GM19468 (cell line): ENCODE measurements at regions not wholly inside any gene's neighbourhood (a gene's known extent, or its start where the extent isn't known, plus 50 kb on each side); places are given as distances from the start of the nearest gene placed in this dataset.
"Not testable (repeated sequence)": the region's sequence is repeated elsewhere in the genome, so short reads cannot be mapped to it uniquely, and the experiment has no call there.

Experiments used
- ATAC-seq: cut with Tn5 transposase; IDR thresholded peaks from one replicate; pipeline ENCODE4 v1.9.1; 2021; ENCODE audit warnings: mild to moderate bottlenecking, moderate library complexity, moderate number of reproducible peaks; ENCODE audit not compliant: unreplicated experiment; ENCODE audit errors: extremely low read depth

DNA sequence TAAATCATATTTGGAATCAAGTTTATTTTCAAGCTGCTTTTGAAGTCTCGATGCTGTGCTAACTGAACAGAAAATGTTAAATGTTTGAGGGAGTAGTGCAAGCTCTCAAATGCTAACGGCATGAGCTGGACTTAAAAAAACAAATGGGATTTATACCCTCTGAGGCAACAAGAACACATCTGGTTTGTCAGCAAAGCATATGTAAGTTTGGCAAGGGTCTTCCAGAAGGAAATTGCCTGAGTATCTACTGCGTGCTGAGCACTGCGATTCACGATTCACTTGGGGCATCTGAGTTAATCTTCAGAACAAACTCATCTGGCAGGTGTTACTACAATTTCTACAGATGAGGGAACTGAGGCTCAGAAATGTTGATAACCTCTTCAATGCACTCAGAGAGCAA, 98.4 kb upstream of the C9orf72 start:
- no peak for ATAC-seq

DNA sequence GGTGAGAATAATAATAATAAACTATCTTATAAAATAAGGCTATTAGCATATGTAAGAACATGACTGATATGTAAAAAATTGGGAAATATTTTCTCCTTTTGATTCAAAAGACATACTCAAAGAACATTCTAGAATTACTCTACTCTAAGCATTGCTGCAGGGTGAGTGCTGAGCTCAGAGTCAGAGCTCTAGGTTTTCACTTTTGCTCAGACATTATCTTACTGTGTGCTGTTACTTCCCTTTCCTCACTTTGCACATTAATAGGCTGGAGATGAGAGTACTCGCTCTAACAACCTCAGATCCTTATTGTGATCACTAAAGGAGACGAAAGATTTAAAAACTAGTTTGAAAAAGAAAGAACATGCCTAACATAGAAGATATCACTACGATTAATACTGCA, 99.4 kb upstream of the C9orf72 start:
- no peak for ATAC-seq

DNA sequence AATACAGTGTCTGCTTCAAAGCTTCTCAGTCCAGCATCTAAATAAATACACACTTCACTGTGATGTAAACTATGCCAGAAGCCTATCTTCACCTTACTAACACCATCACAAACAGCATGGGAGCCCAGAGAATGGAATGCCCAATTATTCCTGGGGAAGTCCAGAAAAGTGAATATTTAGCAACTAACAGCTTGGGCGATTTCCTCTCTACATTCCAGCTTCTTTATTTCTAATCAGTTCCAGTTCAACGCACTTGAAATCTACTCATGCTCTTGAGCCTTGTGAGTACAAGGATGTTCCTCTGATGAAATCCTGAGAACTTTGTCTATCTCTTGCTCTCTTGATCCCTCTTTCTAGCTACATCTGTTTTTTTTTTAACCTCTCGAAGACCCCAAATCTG, 100.4 kb upstream of the C9orf72 start:
- ATAC-seq, result no peak

DNA sequence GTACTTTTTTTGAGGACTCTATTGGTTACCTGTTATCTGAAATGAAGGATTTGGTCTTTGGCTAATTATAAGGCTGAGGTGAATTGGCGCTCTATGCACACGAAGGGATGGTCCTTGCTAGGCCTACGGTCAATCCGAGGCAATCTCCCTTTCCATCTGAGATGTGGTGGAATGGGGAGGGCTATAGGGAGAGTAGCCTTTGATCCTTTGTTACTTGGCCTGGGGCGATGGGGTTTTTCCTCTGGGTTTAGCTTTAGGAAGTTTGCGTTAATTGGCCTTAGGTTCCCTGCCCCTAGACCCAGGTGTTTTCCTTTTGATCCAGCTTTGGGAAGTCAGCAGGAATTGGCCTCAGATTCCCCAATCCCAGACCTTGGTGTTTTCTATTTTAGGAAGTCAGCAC, 102.1 kb upstream of the C9orf72 start:
- no peak for ATAC-seq

DNA sequence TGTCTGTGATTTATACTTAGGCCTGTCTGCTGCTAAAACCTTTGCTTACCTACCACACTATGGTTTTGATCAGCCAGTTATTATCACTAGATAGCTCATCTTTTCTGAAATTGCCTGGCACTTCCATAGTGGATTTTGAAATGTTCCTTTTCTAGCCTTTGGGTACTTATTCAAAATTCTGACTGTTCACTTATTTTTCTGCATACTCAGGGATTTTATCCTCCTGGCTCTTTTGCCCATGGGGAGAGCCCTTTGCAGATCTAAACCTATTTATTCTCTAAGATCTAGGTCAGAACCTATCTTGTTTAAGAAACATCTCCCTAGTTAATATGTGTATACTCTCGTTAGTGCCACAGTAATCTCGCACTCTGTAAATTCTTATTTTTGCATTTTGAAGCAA, 103.5 kb upstream of the C9orf72 start:
- no peak for ATAC-seq

DNA sequence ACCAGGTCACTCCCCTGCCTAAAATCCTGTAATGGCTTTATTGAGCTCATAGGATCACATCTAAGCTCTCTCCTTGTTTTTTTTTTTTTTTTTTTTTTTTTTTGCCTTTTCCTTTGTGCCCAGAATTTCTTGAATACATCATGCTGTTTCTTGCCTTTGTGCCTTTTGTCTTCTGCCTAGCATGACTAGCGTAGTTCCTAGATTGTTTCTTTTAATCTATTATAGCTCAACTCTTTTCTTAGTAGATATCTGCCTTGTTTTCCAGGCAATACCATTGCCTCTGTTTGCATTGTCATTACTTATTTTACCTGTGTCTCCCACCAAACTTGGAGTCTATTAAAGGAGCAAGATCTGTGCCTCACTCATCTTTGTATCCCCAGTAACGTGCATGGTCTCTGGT, 106.1 kb upstream of the C9orf72 start:
- ATAC-seq, result no peak

DNA sequence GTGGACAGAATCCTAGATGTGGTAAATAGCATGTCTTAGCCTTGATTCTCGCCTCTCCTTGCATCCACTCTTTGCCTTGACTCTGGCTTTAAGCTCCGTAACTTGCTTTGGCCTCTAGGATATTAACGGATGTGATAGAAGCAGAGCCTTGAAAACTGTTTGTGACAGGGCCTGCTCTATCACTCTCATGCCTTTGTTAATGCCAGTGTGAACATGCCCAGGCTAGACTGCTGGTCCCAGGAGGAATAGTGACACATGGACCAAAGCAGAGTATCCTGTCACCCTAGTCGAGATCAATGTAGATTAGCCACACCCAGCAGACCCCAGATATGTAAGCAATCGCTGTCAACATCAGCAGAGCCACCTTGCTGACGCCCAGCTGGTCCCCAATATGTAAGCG, 109.9 kb upstream of the C9orf72 start:
- ATAC-seq, result no peak

DNA sequence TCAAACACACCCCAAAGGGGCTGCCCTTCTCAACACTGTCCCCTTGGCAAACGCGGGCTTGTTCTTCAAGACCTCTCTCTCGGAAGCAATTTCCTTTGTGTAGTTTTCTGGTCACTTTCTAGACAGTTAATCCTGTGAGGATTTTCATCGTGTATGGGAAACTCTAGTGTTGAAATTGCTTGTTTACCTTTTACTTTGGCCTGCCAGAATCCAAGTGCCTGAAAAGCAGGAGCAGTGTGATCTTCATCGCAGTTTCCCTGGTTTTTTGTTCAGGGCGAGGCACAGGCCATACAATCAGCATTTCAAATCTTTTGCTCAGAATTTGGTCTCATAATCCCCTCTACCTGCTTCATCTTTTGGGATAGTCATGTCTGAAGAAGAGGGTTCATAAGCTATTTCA, 115.7 kb upstream of the C9orf72 start:
- no peak for ATAC-seq

DNA sequence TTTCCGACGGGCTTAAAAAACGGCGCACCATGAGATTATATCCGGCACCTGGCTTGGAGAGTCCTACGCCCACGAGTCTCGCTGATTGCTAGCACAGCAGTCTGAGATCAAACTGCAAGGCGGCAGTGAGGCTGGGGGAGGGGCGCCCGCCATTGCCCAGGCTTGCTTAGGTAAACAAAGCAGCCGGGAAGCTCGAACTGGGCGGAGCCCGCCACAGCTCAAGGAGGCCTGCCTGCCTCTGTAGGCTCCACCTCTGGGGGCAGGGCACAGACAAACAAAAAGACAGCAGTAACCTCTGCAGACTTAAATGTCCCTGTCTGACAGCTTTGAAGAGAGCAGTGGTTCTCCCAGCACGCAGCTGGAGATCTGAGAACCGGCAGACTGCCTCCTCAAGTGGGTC, 117.5 kb upstream of the C9orf72 start:
- not testable (repeated sequence) for ATAC-seq

DNA sequence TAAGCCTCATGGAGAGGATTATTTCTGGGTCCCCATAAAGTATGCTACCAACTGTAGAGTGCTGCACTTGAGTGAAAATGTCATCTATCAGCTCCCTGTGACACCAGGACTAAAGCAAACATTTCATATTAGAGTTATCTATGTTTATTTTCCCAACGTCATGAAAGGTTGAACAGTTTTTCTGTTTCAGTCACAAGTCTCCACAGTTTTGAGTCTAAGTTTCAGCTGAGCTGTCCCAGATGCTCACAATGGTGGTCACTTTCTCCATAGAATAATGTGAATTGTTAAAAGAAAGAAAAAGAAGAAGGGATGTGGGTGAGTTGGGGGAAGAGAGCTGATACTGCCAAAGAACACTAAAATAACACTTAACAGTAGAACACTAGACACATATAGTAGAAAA, 126.3 kb upstream of the C9orf72 start:
- ATAC-seq, result no peak

DNA sequence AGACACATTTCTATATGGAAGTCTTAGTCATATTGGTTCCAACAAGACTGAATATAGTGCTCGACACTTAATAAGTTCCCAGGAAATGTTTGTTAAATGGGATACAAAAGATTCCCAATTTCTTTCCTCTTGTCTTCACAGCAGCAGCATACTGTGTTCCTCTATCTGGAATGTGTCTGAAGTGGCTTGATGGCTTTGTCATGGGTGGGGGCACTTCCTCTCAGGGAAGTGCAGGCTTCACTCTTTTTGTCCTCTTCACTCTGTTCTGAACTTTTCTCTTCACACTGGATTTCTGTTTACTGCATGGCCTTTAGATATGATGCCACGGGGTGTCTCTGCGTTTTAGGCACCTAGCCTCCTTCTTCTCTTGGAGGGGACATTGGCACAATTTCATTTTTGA, 127.7 kb upstream of the C9orf72 start:
- ATAC-seq, result no peak

DNA sequence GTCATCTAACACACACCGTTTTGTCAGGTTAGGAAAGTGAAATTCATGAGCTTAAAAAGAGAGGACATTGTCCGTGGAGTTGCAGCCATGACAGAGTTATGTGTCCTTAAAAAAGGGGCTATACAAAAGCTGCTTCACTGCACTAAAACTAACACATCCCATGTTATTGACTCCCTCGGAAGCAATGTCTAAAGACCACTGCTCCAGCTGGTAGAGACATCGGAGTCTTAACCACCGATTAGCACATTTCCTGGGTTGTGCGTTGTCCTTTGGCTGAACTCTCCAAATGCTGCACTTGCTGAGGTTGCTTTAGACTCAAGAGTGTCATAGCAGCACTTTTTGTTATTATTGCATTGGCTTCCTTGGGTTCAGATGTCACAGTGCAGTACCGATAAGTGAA, 128.3 kb upstream of the C9orf72 start:
- ATAC-seq, result no peak

DNA sequence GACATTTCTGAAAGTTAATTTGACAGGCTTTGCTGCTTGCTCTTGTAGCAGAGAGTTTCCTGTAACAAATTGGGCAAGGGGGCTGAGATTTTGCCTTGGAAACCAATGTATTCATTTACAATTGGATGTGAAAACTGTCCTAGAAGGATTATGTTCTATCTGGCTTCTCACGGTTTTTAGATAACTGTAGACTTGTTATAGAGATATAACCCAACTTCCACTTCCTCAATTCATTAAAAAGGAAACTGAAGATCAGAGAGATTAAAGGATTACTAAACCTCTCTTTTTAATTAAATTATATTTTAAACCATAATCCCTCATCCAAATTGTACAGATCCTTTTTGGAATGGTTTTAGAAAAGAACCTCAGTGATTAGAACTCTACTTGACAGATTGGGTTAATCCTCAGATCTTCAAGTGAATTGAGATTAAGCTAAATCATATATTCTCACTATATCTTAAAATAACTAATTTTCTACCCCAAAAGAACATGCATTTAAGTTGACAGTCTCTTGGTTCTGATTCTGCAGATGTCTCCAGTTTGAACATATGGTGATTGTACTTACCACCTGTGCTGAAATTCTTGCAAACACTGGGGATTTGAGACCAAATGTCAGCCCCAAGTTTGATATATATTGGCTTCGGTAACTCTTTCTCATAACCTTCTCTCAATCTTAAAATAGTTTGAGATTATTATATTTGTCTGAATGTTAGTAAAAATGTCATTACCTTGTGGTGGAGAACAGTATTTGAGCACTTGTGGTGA, 130.1 kb upstream of the C9orf72 start:
- ATAC-seq, result no peak

DNA sequence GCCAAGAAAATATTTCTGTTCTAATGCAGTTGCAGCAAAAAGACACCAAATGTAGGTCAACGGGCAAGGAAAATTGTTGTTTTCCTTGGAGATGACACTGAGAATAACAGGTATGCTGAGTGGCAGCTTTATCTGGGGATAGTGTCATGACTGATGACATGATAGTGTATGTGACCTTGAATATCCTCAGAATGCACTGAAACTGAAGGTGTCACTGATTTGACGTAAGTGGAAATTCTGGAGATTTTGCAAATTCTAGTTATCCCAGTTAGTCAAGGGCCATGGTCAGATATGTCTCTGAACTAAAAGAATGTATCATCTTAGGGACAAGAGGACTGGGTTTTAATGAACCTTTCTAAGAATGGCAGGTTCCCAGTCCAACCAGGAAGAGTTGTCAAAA, 138.0 kb upstream of the C9orf72 start:
- ATAC-seq, result no peak

DNA sequence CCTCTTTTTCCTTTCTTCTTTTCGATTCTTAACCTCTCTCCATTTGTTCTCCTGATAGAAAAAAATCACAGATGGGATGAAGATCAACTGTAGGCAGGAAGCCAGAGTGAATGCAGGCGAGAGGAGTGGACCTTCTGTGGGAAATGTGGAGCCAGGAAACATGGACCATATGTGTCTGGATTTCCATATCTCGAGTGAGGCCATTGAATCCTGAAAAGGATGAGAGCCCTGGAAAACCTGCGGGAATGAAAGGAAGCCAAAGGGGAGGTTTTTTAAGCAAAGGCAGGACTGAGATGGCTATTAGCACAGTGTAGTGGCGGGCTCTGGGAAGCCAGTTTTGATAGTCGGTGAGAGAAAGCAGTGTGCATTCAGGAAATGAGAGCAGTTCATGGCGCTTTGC, 139.5 kb upstream of the C9orf72 start:
- ATAC-seq, result no peak

DNA sequence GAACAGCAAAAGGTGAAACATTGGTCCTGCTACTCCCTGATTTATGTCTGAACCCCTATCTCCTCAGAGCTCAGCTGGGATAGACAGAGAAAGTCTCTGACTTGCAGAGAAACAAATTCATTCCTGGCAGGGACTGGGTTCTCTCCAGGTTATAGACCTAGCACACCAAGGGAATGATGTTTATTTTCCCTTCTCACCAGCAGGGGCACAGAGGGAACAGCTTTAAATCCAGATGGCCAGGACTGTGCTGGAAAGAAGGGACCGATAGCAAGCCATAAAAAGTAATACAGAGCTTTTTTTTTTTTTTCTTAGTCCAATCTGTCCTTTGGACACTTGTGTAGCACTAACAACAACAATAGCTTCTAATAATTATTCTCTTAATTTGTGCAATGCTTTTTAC, 141.1 kb upstream of the C9orf72 start:
- ATAC-seq, result no peak

DNA sequence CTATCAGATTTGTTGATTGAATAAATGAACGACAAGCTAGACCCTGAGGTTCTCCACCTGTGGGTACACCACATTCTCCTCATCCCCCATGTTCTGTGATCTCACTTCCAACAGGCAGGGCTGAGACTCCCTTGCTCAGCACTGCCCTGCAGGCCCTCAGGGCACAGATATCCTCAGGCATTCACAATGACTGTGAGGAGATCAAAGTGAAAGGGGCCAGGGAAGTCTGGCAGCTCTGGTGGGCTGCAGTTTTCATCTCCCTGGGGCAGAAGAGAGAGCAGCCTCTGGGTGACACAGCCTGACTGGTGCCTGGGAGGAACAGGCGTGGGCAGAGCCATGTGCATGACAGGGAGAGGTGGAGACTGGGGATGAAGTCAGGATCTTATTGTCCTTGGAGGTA, 142.4 kb upstream of the C9orf72 start:
- no peak for ATAC-seq

DNA sequence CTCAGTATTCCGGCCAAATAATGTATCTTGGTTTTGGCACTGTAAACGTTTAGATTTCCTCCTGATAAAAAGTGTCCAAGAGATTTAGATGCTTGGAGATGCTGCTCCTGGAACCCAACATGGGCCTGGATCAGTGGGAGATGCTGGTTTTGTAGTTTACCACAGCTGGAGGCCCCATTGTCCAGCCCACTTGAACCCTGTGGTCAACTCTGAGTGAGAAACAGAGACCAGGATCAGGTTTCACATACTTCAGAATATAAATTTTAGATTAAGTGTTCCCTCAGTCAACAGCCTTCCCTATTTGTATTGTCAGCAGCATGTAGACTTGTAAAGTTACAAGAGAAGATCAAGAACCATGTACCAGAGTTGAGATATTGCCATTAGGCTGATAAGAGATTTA, 144.7 kb upstream of the C9orf72 start:
- ATAC-seq, result no peak

DNA sequence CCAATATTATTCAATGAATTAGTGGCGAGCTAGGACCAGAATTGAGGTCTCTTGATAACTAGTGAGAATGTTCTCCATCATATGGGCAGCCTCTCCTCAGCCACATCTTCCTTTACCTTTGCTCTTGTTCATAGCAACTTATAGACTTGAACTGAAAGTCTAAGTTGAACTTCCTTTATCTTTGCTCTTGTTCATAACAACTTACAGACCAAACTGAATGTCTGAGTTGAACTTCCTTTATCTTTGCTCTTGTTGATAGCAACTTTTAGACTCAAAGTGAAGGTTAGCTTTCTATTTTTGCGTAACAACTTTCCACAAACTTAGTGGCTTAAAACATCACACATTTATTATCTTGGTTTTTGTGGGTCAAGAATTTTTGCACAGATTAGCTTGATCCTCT, 146.4 kb upstream of the C9orf72 start:
- no peak for ATAC-seq

DNA sequence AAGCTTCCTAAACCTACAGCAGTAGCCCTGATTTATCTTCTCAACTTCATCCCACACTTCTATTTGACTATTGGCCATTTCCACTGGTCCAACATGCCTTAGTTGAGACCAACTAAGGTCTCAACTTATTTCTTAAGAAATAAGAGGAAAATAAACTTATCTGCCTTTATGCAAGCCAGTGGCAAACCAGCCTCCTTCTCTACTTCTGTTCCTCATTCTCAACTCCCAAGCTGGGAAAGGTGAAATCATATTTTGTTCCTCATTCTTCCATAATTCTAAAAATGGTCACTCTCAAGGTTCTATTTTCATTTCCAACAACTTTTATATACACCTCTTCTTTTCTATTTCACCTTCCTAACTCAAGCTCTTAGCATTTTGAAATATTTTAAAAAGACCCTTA, 149.6 kb upstream of the C9orf72 start:
- ATAC-seq, result no peak

DNA sequence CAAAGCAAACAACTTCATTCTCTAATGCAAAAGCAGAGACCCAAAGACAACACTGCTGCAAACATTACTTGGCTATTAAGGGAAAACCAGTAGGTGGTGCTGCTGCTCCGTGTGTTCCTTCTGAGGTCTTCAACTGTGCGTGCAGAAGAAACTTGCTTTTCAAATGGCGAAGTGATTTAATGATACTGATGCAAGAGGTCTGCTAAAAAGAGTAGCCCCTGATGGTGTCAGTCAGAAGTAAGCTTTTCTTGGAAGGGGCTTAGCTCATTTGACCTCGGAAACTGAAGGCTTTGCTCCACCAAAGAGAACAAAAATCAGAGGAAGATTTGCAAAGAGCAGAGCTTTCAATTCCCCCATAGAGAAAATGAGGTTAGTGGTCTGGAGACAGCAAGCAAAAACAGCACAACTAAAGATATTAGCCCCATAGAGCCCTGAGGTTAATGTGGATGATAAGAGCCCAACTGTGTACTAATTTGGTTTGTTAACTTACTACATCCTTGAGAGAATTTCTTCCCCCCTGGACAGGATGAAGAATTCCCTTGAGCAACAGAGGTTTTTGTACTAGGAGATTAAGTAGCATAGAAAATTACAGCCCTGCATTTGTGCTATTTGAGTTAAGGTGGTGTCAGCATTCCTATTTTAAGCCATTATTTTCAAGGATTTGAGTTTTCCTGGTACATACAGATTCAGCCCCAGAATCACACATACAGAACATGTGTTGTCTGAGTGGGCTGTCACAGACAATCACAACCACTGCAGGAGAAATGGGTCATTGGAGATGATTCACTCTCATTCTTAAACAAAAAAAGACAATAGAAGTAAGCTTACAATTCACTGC, 153.2 kb upstream of the C9orf72 start:
- no peak for ATAC-seq

DNA sequence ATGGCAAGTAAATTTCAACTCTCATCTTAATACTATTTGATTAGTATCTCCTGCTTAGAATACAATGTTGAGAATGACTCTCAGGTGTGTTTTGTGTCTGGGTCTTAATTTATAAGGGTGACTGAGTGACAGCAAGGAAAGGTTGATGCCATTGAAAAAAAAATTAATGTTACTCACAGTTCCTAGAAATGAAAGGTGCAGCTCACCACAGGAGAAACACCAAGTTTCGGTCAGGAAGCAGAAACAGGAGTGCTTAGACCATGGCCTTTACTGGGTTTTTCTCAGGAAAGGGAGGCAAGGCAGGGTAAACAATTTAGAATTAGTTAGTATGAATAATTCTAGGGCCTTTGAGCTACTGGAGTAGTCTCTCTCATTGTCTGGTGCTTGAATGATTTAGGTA, 159.2 kb upstream of the C9orf72 start:
- ATAC-seq, result no peak
